ENCODE measurements at regions not wholly inside any gene's neighbourhood (a gene's known extent, or its start where the extent isn't known, plus 50 kb on each side); places are given as distances from the start of the nearest gene placed in this dataset.

DNA sequence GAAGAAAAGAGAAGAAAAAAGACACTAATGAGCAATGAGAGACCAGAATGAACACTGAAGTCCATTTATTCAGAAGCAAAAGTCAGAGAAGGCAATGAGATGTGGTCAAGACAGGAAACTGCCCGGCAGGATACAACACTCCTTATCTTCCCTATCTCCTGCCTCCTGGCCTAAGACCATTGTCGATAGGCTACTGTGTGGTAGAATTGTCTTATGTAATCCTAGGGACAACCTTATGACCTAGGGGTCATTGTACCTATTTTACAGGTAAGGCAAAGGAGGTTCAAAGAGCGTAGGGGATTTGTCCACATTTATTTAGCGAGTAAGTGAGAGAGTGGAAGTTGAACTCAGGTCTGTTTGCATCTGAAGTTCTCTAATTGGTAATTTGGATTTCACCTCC is 63.0 kb upstream of the PTPN3 start:
- no peak overlapping the region for H3K27ac ChIP-seq (replicated peaks; ENCODE audit: low read length)
- no peak overlapping the region for H3K23ac ChIP-seq (ENCODE audit: low read depth, low read length, poor library complexity)
- H2BK12ac ChIP-seq (ENCODE audit: low read length) = no peak overlapping the region
- no peak overlapping the region for H2BK5ac ChIP-seq (ENCODE audit: low read length)
- no peak overlapping the region for H3K14ac ChIP-seq (ENCODE audit: low read length)
- no peak overlapping the region for H3K18ac ChIP-seq (ENCODE audit: low read length)
- no peak overlapping the region for H3K4me2 ChIP-seq (ENCODE audit: insufficient read depth, low read length, poor library complexity, severe bottlenecking)
- no peak overlapping the region for H2BK120ac ChIP-seq (ENCODE audit: low read depth, low read length)
- H3K79me1 ChIP-seq (ENCODE audit: low read depth, low read length) = no peaks in the 10 kb centered on the region
- H4K8ac ChIP-seq (ENCODE audit: low read depth, low read length) = no peak overlapping the region
- no peak overlapping the region for H2AK5ac ChIP-seq (ENCODE audit: low read depth, low read length)
- DNase-seq (ENCODE audit: low spot score) = no peak
- H2BK15ac ChIP-seq (ENCODE audit: low read length) = no peak overlapping the region
- WGBS, 2 donors (ENCODE audit: extremely low coverage in 2 of 2, insufficient read length in 2 of 2, insufficient replicate concordance in 1 of 2) = no CpG with 5 or more reads among the region's 4 CpGs
- H3K4ac ChIP-seq (ENCODE audit: low read length) = no peak overlapping the region
- no peak overlapping the region for H3K4me3 ChIP-seq (ENCODE audit: low read length in 2 of 2)
- no peak overlapping the region for H2AFZ ChIP-seq (ENCODE audit: low read length)
- H3K36me3 ChIP-seq (replicated peaks in 1 of 2; ENCODE audit: control insufficient read depth in 2 of 2, insufficient read depth in 2 of 2, low read length in 2 of 2) = no peaks in the 10 kb centered on the region
- H3K9me3 ChIP-seq (replicated peaks in 1 of 2; ENCODE audit: control insufficient read depth in 2 of 2, insufficient read depth in 1 of 2, low read depth in 1 of 2, low read length in 2 of 2) = no peaks in the 10 kb centered on the region
- no peak overlapping the region for H3K9ac ChIP-seq (ENCODE audit: low read depth, low read length, poor library complexity)
- H4K91ac ChIP-seq (ENCODE audit: low read depth, low read length, poor library complexity) = no peak overlapping the region
- H3K4me1 ChIP-seq (ENCODE audit: control insufficient read depth in 2 of 2, insufficient read depth in 1 of 2, low read depth in 1 of 2, low read length in 2 of 2) = peaks cover 2 to 5% of the 10 kb centered on the region in 2 donors
- no peaks in the 10 kb centered on the region for H3K27me3 ChIP-seq (ENCODE audit: control insufficient read depth in 3 of 3, insufficient read depth in 3 of 3, low read depth in 1 of 3, low read length in 3 of 3)

GRCh38 chr9:109568089-109568488 is 70.0 kb upstream of the PTPN3 start:
- no peak for DNase-seq (ENCODE audit: low spot score)
- no CpG with 5 or more reads among the region's 2 CpGs for WGBS, 2 donors (ENCODE audit: extremely low coverage in 2 of 2, insufficient read length in 2 of 2, insufficient replicate concordance in 1 of 2)
- Histone ChIP-seq H3K4me1 (ENCODE audit: control insufficient read depth in 2 of 2, insufficient read depth in 1 of 2, low read depth in 1 of 2, low read length in 2 of 2) (no peaks in the 10 kb centered on the region), H3K27me3 (ENCODE audit: control insufficient read depth in 3 of 3, insufficient read depth in 3 of 3, low read depth in 1 of 3, low read length in 3 of 3) (peaks cover 0 to 3% (median 0%) of the 10 kb centered on the region in 3 experiments), H2BK12ac (ENCODE audit: low read length) (no peak overlapping the region), H3K9ac (ENCODE audit: low read depth, low read length, poor library complexity) (peak overlapping the region; percentile 64), H3K18ac (ENCODE audit: low read length) (peak overlapping the region; percentile 23), H2BK120ac (ENCODE audit: low read depth, low read length) (no peak overlapping the region), H2BK15ac (ENCODE audit: low read length) (no peak overlapping the region), H3K36me3 (replicated peaks in 1 of 2; ENCODE audit: control insufficient read depth in 2 of 2, insufficient read depth in 2 of 2, low read length in 2 of 2) (no peaks in the 10 kb centered on the region), H2BK5ac (ENCODE audit: low read length) (no peak overlapping the region), H3K9me3 (replicated peaks in 1 of 2; ENCODE audit: control insufficient read depth in 2 of 2, insufficient read depth in 1 of 2, low read depth in 1 of 2, low read length in 2 of 2) (no peaks in the 10 kb centered on the region), H3K79me1 (ENCODE audit: low read depth, low read length) (no peaks in the 10 kb centered on the region), H3K23ac (ENCODE audit: low read depth, low read length, poor library complexity) (peak overlapping the region; percentile 8), H2AK5ac (ENCODE audit: low read depth, low read length) (no peak overlapping the region), H2AFZ (ENCODE audit: low read length) (no peak overlapping the region), H3K4me3 (ENCODE audit: low read length in 2 of 2) (peak overlapping the region in 1 of 2 donors; percentile 37), H3K14ac (ENCODE audit: low read length) (no peak overlapping the region), H3K27ac (replicated peaks; ENCODE audit: low read length) (no peak overlapping the region), H4K91ac (ENCODE audit: low read depth, low read length, poor library complexity) (no peak overlapping the region), H4K8ac (ENCODE audit: low read depth, low read length) (no peak overlapping the region), H3K4ac (ENCODE audit: low read length) (no peak overlapping the region), H3K4me2 (ENCODE audit: insufficient read depth, low read length, poor library complexity, severe bottlenecking) (no peak overlapping the region)

- H2BK5ac ChIP-seq (ENCODE audit: low read length) = no peak overlapping the region
- no CpG with 5 or more reads among the region's 2 CpGs for WGBS, 2 donors (ENCODE audit: extremely low coverage in 2 of 2, insufficient read length in 2 of 2, insufficient replicate concordance in 1 of 2)
- peak overlapping the region; percentile 8 for H3K23ac ChIP-seq (ENCODE audit: low read depth, low read length, poor library complexity)
Measured at GRCh38 chr9:109568568-109569210, 70.6 kb upstream of the PTPN3 start.

DNA sequence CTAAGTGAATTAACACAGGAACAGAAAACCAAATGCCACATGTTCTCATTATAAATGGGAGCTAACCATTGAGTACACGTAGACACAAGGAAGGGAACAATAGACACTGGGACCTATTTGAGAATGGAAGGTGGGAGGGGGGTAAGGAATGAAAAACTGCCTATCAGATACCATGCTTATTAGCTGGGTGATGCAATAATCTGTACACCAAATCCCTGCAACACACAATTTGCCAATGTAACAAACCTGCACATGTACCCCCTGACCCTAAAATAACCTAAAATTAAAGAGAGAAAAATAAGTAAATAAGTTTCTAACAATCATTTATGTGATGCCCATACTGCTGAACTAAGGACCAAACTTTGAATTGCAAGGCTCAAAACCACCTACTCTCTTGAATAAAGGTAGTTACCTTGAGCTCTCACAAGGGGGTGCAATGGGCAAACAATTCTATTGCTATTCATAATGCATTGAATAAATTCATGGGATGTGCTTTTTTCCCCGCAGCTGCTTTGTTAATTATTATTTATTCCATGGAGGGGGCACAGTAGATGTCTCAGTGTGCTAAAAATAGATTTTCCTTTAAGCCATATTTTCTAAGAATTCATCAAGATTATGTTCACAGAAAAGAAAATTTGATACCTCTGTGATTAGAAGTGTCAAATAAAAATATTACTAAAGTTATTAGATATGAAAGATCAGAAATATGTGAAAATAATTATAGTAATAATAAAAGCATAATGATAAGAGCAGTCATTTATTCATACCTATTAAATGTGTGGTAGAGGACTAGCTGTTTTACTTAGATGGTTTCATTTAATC is 76.2 kb upstream of the PTPN3 start:
- Histone ChIP-seq H4K8ac (ENCODE audit: low read depth, low read length) (no peak overlapping the region), H2BK15ac (ENCODE audit: low read length) (no peak overlapping the region), H3K4ac (ENCODE audit: low read length) (no peak overlapping the region), H2BK5ac (ENCODE audit: low read length) (no peak overlapping the region), H3K79me1 (ENCODE audit: low read depth, low read length) (no peaks in the 10 kb centered on the region), H2BK120ac (ENCODE audit: low read depth, low read length) (no peak overlapping the region), H2AK5ac (ENCODE audit: low read depth, low read length) (no peak overlapping the region), H3K4me3 (ENCODE audit: low read length in 2 of 2) (no peak overlapping the region), H3K18ac (ENCODE audit: low read length) (no peak overlapping the region), H3K27ac (replicated peaks; ENCODE audit: low read length) (no peak overlapping the region), H2AFZ (ENCODE audit: low read length) (no peak overlapping the region), H3K9ac (ENCODE audit: low read depth, low read length, poor library complexity) (no peak overlapping the region), H3K23ac (ENCODE audit: low read depth, low read length, poor library complexity) (no peak overlapping the region), H3K9me3 (replicated peaks in 1 of 2; ENCODE audit: control insufficient read depth in 2 of 2, insufficient read depth in 1 of 2, low read depth in 1 of 2, low read length in 2 of 2) (no peaks in the 10 kb centered on the region), H2BK12ac (ENCODE audit: low read length) (no peak overlapping the region), H3K36me3 (replicated peaks in 1 of 2; ENCODE audit: control insufficient read depth in 2 of 2, insufficient read depth in 2 of 2, low read length in 2 of 2) (no peaks in the 10 kb centered on the region), H4K91ac (ENCODE audit: low read depth, low read length, poor library complexity) (no peak overlapping the region), H3K4me1 (ENCODE audit: control insufficient read depth in 2 of 2, insufficient read depth in 1 of 2, low read depth in 1 of 2, low read length in 2 of 2) (no peaks in the 10 kb centered on the region), H3K27me3 (ENCODE audit: control insufficient read depth in 3 of 3, insufficient read depth in 3 of 3, low read depth in 1 of 3, low read length in 3 of 3) (no peaks in the 10 kb centered on the region), H3K4me2 (ENCODE audit: insufficient read depth, low read length, poor library complexity, severe bottlenecking) (no peak overlapping the region), H3K14ac (ENCODE audit: low read length) (no peak overlapping the region)
- peak; percentile 39 for DNase-seq (ENCODE audit: low spot score)
- no CpG with 5 or more reads among the region's 2 CpGs for WGBS, 2 donors (ENCODE audit: extremely low coverage in 2 of 2, insufficient read length in 2 of 2, insufficient replicate concordance in 1 of 2)

More at GRCh38 chr9:109568568-109569210, 70.6 kb upstream of the PTPN3 start:
- Histone ChIP-seq H3K18ac (ENCODE audit: low read length) (peak overlapping the region; percentile 31), H3K4me3 (ENCODE audit: low read length in 2 of 2) (peak overlapping the region in 1 of 2 donors; percentile 37), H3K27me3 (ENCODE audit: control insufficient read depth in 3 of 3, insufficient read depth in 3 of 3, low read depth in 1 of 3, low read length in 3 of 3) (peaks cover 0 to 3% (median 0%) of the 10 kb centered on the region in 3 experiments), H3K79me1 (ENCODE audit: low read depth, low read length) (no peaks in the 10 kb centered on the region), H3K14ac (ENCODE audit: low read length) (no peak overlapping the region), H2AFZ (ENCODE audit: low read length) (no peak overlapping the region), H3K4ac (ENCODE audit: low read length) (no peak overlapping the region), H3K4me2 (ENCODE audit: insufficient read depth, low read length, poor library complexity, severe bottlenecking) (no peak overlapping the region), H2AK5ac (ENCODE audit: low read depth, low read length) (no peak overlapping the region), H2BK12ac (ENCODE audit: low read length) (no peak overlapping the region), H4K8ac (ENCODE audit: low read depth, low read length) (no peak overlapping the region), H2BK120ac (ENCODE audit: low read depth, low read length) (no peak overlapping the region), H3K9ac (ENCODE audit: low read depth, low read length, poor library complexity) (peak overlapping the region; percentile 64), H4K91ac (ENCODE audit: low read depth, low read length, poor library complexity) (no peak overlapping the region), H3K27ac (replicated peaks; ENCODE audit: low read length) (no peak overlapping the region), H3K4me1 (ENCODE audit: control insufficient read depth in 2 of 2, insufficient read depth in 1 of 2, low read depth in 1 of 2, low read length in 2 of 2) (no peaks in the 10 kb centered on the region), H3K36me3 (replicated peaks in 1 of 2; ENCODE audit: control insufficient read depth in 2 of 2, insufficient read depth in 2 of 2, low read length in 2 of 2) (no peaks in the 10 kb centered on the region), H3K9me3 (replicated peaks in 1 of 2; ENCODE audit: control insufficient read depth in 2 of 2, insufficient read depth in 1 of 2, low read depth in 1 of 2, low read length in 2 of 2) (no peaks in the 10 kb centered on the region), H2BK15ac (ENCODE audit: low read length) (no peak overlapping the region)
- DNase-seq (ENCODE audit: low spot score) = no peak

Data from neuronal stem cell (in vitro differentiated cells).